HepG2 (cell line): ENCODE measurements at regions not wholly inside any gene's neighbourhood (a gene's known extent, or its start where the extent isn't known, plus 50 kb on each side); places are given as distances from the start of the nearest gene placed in this dataset.

ENCODE experiments used
- ATAC-seq: fragments of 200-7000 bp; cut with Tn5 transposase; 3 replicates; pipeline ENCODE4 v1.9.1; 2020; ENCODE audit warnings: mild to moderate bottlenecking, moderate library complexity
- BruUV-seq: library from RNA; stranded (reverse); fragments of 400-500 nt; replicated peaks from 2 replicates; lab custom pipeline; 2021; lab: Mats Ljungman, UMichigan
- CTCF ChIA-PET: fragments of 300-600 bp; formaldehyde crosslinking; extraction: SDS; loops from one replicate; lab custom pipeline; 2021; ENCODE audit warnings: low total read pairs, inconsistent platforms, low intra/inter-chr PET ratio; lab: Yijun Ruan, JAX
- POLR2A ChIA-PET: fragments of 350-600 bp; sonication (Branson Sonifier 250); formaldehyde crosslinking; loops from one replicate; lab custom pipeline; 2020; ENCODE audit warnings: antibody characterized with exemption, inconsistent platforms; lab: Yijun Ruan, JAX
- DNase-seq: peaks from one replicate; pipeline ENCODE4 v3.0.0-alpha.2; 2015; ENCODE audit warnings: low spot score
- FAIRE-seq: peaks from 3 replicates; lab custom pipeline; 2011; peaks lifted over from hg19 to GRCh38; lab: Jason Lieb, UNC
- H2AFZ ChIP-seq: one replicate; pipeline ENCODE4 v1.6.1; 2011; ENCODE audit warnings: low read length, inconsistent platforms
- H3K27ac ChIP-seq: fragments of 300-600 bp; 3 replicates; pipeline ENCODE4 v1.8.0; 2011; ENCODE audit warnings: mixed run types, mild to moderate bottlenecking, mixed read lengths, low read length, inconsistent platforms; ENCODE audit not compliant: insufficient read depth; ENCODE audit errors: extremely low read length
- H3K27me3 ChIP-seq, 2 experiments: fragments of 200-600 bp in 1 of 2; 2 replicates in 1 of 2; 3 replicates in 1 of 2; pipeline versions ENCODE4 v1.6.0 to v1.8.0; 2011; ENCODE audit warnings: low read length in 2 of 2, mild to moderate bottlenecking in 2 of 2, moderate library complexity in 2 of 2, inconsistent platforms in 1 of 2; ENCODE audit not compliant: insufficient read depth in 2 of 2, control insufficient read depth in 1 of 2
- H3K36me3 ChIP-seq, 2 experiments: fragments of 200-600 bp in 1 of 2; replicated peaks in 1 of 2; 2 replicates in 1 of 2; 3 replicates in 1 of 2; pipeline versions ENCODE4 v1.5.1 to v1.8.0; 2011; ENCODE audit warnings: low read length in 2 of 2, inconsistent platforms in 1 of 2; ENCODE audit not compliant: insufficient read depth in 2 of 2, control insufficient read depth in 1 of 2
- H3K4me1 ChIP-seq: 2 replicates; pipeline ENCODE4 v1.5.1; 2012; ENCODE audit warnings: low read length, inconsistent platforms; ENCODE audit not compliant: insufficient read depth
- H3K4me2 ChIP-seq: 2 replicates; pipeline ENCODE4 v1.6.0; 2011; ENCODE audit warnings: low read depth, low read length, inconsistent platforms
- H3K4me3 ChIP-seq, 3 experiments: fragments of 200-600 bp in 1 of 3; sonication (generic), shearing (Covaris generic) in 1 of 3; replicated peaks in 1 of 3; 2 replicates each; pipeline ENCODE4 v1.5.1; 2011 to 2016; ENCODE audit warnings: low read length in 3 of 3, inconsistent platforms in 2 of 3, low read depth in 2 of 3, mild to moderate bottlenecking in 2 of 3, control low read depth in 1 of 3, mixed read lengths in 1 of 3; ENCODE audit not compliant: insufficient read depth in 1 of 3
- H3K79me2 ChIP-seq: one replicate; pipeline ENCODE4 v1.6.1; 2011; ENCODE audit warnings: low read length, inconsistent platforms; ENCODE audit not compliant: insufficient read depth
- H3K9ac ChIP-seq: 2 replicates; pipeline ENCODE4 v1.6.0; 2011; ENCODE audit warnings: mild to moderate bottlenecking, low read depth, low read length, inconsistent platforms; ENCODE audit not compliant: insufficient read depth
- H3K9me3 ChIP-seq: 2 replicates; pipeline ENCODE4 v1.5.1; 2012; ENCODE audit warnings: mild to moderate bottlenecking, low read length
- H4K20me1 ChIP-seq: 2 replicates; pipeline ENCODE4 v1.6.0; 2011; ENCODE audit warnings: inconsistent platforms, mild to moderate bottlenecking, low read length, moderate library complexity; ENCODE audit not compliant: insufficient read depth
- ARNT ChIP-seq: fragments of 450-650 bp; IDR thresholded peaks from 2 replicates; pipeline ENCODE4 v1.6.1; 2017
- BCL6 ChIP-seq: IDR thresholded peaks from 2 replicates; pipeline ENCODE4 v1.6.1; 2016; ENCODE audit warnings: missing genetic modification reagents, missing compliant biosample characterization
- NFKBIZ ChIP-seq: IDR thresholded peaks from 2 replicates; pipeline ENCODE4 v1.6.1; 2018; ENCODE audit warnings: missing genetic modification reagents, missing compliant biosample characterization
- SMC3 ChIP-seq: IDR thresholded peaks from 2 replicates; pipeline ENCODE4 v1.6.1; 2011; ENCODE audit warnings: low read length, improper control_type of control experiment
- STAG1 ChIP-seq: sonication (generic); formaldehyde crosslinking; IDR thresholded peaks from 2 replicates; pipeline ENCODE4 v1.4.0; 2020; ENCODE audit warnings: missing genetic modification reagents
- ZFP36 ChIP-seq: fragments of 150-350 bp; IDR thresholded peaks from 2 replicates; pipeline ENCODE4 v1.6.1; 2018; ENCODE audit warnings: borderline replicate concordance, low read length, low read depth; ENCODE audit not compliant: partially characterized antibody
- ZNF326 ChIP-seq: sonication (generic); formaldehyde crosslinking; IDR thresholded peaks from 2 replicates; pipeline ENCODE4 v1.4.0; 2020; ENCODE audit warnings: missing genetic modification reagents, borderline replicate concordance
- ZNF44 ChIP-seq: sonication (generic); formaldehyde crosslinking; IDR thresholded peaks from 2 replicates; pipeline ENCODE4 v1.5.1; 2020; ENCODE audit warnings: mild to moderate bottlenecking, missing genetic modification reagents
- WGBS: methylation state at CpG from one replicate; pipeline ENCODE4 v1.1.6; 2017; ENCODE audit warnings: low lambda C conversion rate; 5-methylcytosine and 5-hydroxymethylcytosine counted together
- in situ Hi-C: cut with HindIII; loops from 2 replicates; pipeline ENCODE4 v1.10.0; 2017; ENCODE audit warnings: low pct_unique_long_range_greater_than_20kb; ENCODE audit not compliant: extremely low pct_ligation_motif_present
- intact Hi-C: fragments of 100-400 bp; cut with micrococcal nuclease; formaldehyde crosslinking; loops from one replicate; pipeline ENCODE4 v1.10.0; 2022; ENCODE audit not compliant: unreplicated experiment
- TF ChIP-seq, protein P1 (sequence below): sonication (generic); formaldehyde crosslinking; IDR thresholded peaks from 2 replicates; pipeline ENCODE4 v1.5.0; 2020; ENCODE audit warnings: mild to moderate bottlenecking, missing genetic modification reagents, moderate library complexity
- TF ChIP-seq, protein P2 (sequence below): sonication (generic); formaldehyde crosslinking; IDR thresholded peaks from 2 replicates; pipeline ENCODE4 v1.9.0; 2021; ENCODE audit warnings: missing genetic modification reagents, mild to moderate bottlenecking, borderline replicate concordance
- TF ChIP-seq, protein P3 (sequence below): sonication (generic); formaldehyde crosslinking; IDR thresholded peaks from 2 replicates; pipeline ENCODE4 v1.5.0; 2020; ENCODE audit warnings: missing genetic modification reagents
- TF ChIP-seq, protein P4 (sequence below): sonication (generic); formaldehyde crosslinking; IDR thresholded peaks from 2 replicates; pipeline ENCODE4 v1.5.0; 2020; ENCODE audit warnings: missing genetic modification reagents

DNA sequence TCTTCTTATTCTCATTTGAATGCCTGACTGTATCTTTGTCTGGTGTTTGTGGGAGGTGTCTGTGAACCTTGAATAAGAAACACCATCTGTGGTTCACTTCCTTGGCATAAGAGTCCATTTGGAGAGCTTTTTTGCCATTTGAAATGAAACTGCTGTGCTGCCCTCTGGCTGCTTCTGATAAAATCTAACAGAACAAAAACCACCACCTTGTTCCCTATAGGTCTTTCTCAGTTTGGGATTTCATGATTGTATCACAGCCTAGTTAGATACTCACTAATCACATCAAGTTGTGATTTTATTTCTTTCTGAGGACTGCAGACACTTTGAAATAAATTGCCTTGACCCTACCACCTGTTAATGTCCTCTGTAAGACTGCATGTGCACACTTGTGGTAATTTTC, 102.7 kb upstream of the FAM13C start:
- no peaks in the 10 kb centered on the region for H3K36me3 ChIP-seq
- no peak overlapping the region for H3K9ac ChIP-seq
- no peak for ATAC-seq
- BruUV-seq, result no TSS peak
- no peaks in the 10 kb centered on the region for H4K20me1 ChIP-seq
- peak; percentile 81 for FAIRE-seq
- H3K4me1 ChIP-seq, result no peaks in the 10 kb centered on the region
- no peak overlapping the region for H3K27ac ChIP-seq
- intact Hi-C loops, result loop anchor here (1.0 to 5.0 kb wide), 3 partner anchors 223 to 683 kb away; no protein-coding TSS in a partner anchor
- CTCF ChIA-PET, result no interaction called here
- no peak overlapping the region for H3K4me2 ChIP-seq
- no peaks in the 10 kb centered on the region; a peak in 1 of 5 replicates for H3K27me3 ChIP-seq
- POLR2A ChIA-PET, result no interaction called here
- no peak overlapping the region for H3K4me3 ChIP-seq
- peak; percentile 4 for DNase-seq
- H2AFZ ChIP-seq, result no peak overlapping the region
- H3K79me2 ChIP-seq, result no peaks in the 10 kb centered on the region
- TF ChIP-seq STAG1 (CRISPR knock-in tag) (peak; percentile 72), SMC3 (peak; percentile 40; the same call in 1 of the 2 replicates), NFKBIZ (CRISPR knock-in tag) (no peak)
- TF ChIP-seq, protein P1, sequence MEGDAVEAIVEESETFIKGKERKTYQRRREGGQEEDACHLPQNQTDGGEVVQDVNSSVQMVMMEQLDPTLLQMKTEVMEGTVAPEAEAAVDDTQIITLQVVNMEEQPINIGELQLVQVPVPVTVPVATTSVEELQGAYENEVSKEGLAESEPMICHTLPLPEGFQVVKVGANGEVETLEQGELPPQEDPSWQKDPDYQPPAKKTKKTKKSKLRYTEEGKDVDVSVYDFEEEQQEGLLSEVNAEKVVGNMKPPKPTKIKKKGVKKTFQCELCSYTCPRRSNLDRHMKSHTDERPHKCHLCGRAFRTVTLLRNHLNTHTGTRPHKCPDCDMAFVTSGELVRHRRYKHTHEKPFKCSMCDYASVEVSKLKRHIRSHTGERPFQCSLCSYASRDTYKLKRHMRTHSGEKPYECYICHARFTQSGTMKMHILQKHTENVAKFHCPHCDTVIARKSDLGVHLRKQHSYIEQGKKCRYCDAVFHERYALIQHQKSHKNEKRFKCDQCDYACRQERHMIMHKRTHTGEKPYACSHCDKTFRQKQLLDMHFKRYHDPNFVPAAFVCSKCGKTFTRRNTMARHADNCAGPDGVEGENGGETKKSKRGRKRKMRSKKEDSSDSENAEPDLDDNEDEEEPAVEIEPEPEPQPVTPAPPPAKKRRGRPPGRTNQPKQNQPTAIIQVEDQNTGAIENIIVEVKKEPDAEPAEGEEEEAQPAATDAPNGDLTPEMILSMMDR (CRISPR knock-in tag), result peak; percentile 56
- TF ChIP-seq, all 625 proteins: peak for 3
- in situ Hi-C loops, result no loop called here
- H3K9me3 ChIP-seq, result no peaks in the 10 kb centered on the region

DNA sequence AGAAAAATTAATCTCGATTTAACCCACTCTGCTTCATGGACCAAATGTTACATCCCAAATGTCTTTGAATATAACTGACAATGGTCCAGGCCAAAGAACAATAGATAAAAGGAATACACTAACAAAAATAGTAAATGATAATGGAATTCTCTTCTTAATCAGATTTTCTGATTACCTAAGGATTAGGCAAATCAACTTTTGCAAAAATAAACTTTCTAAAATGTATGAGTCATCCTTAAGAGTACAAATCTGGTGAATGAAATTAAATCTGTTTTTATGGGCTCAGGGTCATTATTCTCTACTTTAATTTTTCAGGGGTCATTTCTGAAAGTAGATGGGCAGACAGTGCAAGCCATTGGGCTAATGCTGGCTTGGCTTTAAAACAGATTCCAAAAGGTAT, 102.1 kb upstream of the FAM13C start:
- Histone ChIP-seq H3K79me2 (no peaks in the 10 kb centered on the region), H4K20me1 (no peaks in the 10 kb centered on the region), H3K36me3 (no peaks in the 10 kb centered on the region), H3K27ac (no peak overlapping the region), H3K4me2 (no peak overlapping the region), H3K4me1 (no peaks in the 10 kb centered on the region), H3K27me3 (no peaks in the 10 kb centered on the region; a peak in 1 of 5 replicates), H3K9me3 (no peaks in the 10 kb centered on the region), H3K4me3 (no peak overlapping the region), H3K9ac (no peak overlapping the region), H2AFZ (no peak overlapping the region)
- in situ Hi-C loops (no loop called here), intact Hi-C loops (no loop called here)
- CTCF ChIA-PET, result no interaction called here
- BruUV-seq, result no TSS peak
- FAIRE-seq (no peak), ATAC-seq (no peak), DNase-seq (no peak)
- WGBS, result 0% methylated on average over 1 of the region's 1 CpG
- POLR2A ChIA-PET, result no interaction called here
- TF ChIP-seq BCL6 (no peak), ZNF326 (CRISPR knock-in tag) (no peak), ARNT (no peak), ZNF44 (CRISPR knock-in tag) (no peak), ZFP36 (no peak)
- TF ChIP-seq, protein P2, sequence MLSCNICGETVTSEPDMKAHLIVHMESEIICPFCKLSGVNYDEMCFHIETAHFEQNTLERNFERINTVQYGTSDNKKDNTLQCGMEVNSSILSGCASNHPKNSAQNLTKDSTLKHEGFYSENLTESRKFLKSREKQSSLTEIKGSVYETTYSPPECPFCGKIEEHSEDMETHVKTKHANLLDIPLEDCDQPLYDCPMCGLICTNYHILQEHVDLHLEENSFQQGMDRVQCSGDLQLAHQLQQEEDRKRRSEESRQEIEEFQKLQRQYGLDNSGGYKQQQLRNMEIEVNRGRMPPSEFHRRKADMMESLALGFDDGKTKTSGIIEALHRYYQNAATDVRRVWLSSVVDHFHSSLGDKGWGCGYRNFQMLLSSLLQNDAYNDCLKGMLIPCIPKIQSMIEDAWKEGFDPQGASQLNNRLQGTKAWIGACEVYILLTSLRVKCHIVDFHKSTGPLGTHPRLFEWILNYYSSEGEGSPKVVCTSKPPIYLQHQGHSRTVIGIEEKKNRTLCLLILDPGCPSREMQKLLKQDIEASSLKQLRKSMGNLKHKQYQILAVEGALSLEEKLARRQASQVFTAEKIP (CRISPR knock-in tag), result no peak
- TF ChIP-seq, protein P3, sequence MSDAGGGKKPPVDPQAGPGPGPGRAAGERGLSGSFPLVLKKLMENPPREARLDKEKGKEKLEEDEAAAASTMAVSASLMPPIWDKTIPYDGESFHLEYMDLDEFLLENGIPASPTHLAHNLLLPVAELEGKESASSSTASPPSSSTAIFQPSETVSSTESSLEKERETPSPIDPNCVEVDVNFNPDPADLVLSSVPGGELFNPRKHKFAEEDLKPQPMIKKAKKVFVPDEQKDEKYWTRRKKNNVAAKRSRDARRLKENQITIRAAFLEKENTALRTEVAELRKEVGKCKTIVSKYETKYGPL (CRISPR knock-in tag), result no peak
- TF ChIP-seq, protein P4, sequence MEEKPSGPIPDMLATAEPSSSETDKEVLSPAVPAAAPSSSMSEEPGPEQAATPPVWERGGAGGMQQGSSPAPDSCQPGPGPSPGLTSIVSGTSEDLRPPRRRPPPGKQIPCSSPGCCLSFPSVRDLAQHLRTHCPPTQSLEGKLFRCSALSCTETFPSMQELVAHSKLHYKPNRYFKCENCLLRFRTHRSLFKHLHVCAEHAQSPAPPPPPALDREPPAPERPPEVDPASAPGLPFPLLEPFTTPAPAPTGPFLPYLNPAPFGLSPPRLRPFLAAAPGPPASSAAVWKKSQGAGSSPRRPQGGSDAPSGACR (CRISPR knock-in tag), result no peak
- TF ChIP-seq, protein P1 (CRISPR knock-in tag), result no peak
